NCI-H187 (cell line): ENCODE measurements at regions not wholly inside any gene's neighbourhood (a gene's known extent, or its start where the extent isn't known, plus 50 kb on each side); places are given as distances from the start of the nearest gene placed in this dataset.
A peak's percentile ranks its signal among the peaks of the same experiment; 100 is the strongest.

Experiments
- DNase-seq, 2 experiments: peaks; one replicate each; lab custom pipeline; 2025; lab: John Stamatoyannopoulos, UW

- DNase-seq, result no peak
These were observed 518.4 kb downstream of the MED13L start for GRCh38 chr12:115758877-115759620.

GRCh38 chr12:115758183-115758582 is 519.3 kb downstream of the MED13L start:
- DNase-seq, result no peak

GRCh38 chr12:115756804-115757203 is 520.7 kb downstream of the MED13L start:
- no peak for DNase-seq

- DNase-seq, result no peak
These were observed 521.2 kb downstream of the MED13L start for GRCh38 chr12:115756271-115756670.

GRCh38 chr12:115755725-115756085 is 521.8 kb downstream of the MED13L start:
- no peak for DNase-seq

GRCh38 chr12:115755061-115755724 is 522.3 kb downstream of the MED13L start:
- no peak for DNase-seq

GRCh38 chr12:115752913-115753726 is 524.4 kb downstream of the MED13L start:
- DNase-seq, result peak; percentile 62 to 69

GRCh38 chr12:115752156-115752555 is 525.3 kb downstream of the MED13L start:
- DNase-seq, result no peak

GRCh38 chr12:115750340-115750739 is 527.2 kb downstream of the MED13L start:
- DNase-seq, result no peak

- no peak for DNase-seq
These were observed 528.2 kb downstream of the MED13L start for GRCh38 chr12:115749071-115749841.

GRCh38 chr12:115740586-115741155 is 536.8 kb downstream of the MED13L start:
- peak in 1 of 2 experiments; percentile 42 for DNase-seq

GRCh38 chr12:115737895-115738294 is 539.6 kb downstream of the MED13L start:
- DNase-seq, result no peak

- DNase-seq, result no peak
These were observed 541.1 kb downstream of the MED13L start for GRCh38 chr12:115736360-115736759.

GRCh38 chr12:115730975-115731541 is 546.4 kb downstream of the MED13L start:
- no peak for DNase-seq

- DNase-seq, result no peak
These were observed 550.8 kb downstream of the MED13L start for GRCh38 chr12:115726691-115727090.

- DNase-seq, result no peak
These were observed 555.3 kb downstream of the MED13L start for GRCh38 chr12:115722181-115722580.

GRCh38 chr12:115716551-115716950 is 560.9 kb downstream of the MED13L start:
- no peak for DNase-seq

GRCh38 chr12:115712676-115713075 is 564.8 kb downstream of the MED13L start:
- DNase-seq, result no peak

GRCh38 chr12:115710104-115710564 is 567.4 kb downstream of the MED13L start:
- DNase-seq, result no peak

GRCh38 chr12:115709540-115710011 is 567.9 kb downstream of the MED13L start:
- peak; percentile 43 to 48 for DNase-seq

GRCh38 chr12:115708801-115709200 is 568.7 kb downstream of the MED13L start:
- DNase-seq, result no peak
